ENCODE measurements at regions not wholly inside any gene's neighbourhood (a gene's known extent, or its start where the extent isn't known, plus 50 kb on each side); places are given as distances from the start of the nearest gene placed in this dataset.

DNA sequence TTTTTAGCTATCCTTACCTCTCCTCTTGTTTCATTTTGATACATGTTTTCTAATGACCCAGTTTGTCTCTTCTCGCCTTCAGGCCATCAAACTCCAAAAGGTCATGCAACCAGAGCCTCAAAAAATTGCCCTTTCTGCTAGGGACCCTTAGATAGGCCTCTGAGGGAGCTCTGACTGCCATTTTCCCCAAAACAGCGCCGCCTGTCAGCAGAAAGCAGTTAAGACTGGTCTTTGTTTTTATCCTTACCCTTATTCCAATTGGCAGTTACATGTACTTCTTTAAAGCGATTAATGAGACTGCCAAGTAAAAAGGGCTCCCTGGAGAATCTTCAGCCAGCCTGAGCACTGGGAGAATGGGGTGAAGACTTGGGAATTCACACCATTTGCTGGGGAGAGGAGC lies 55.1 kb upstream of the RIT2 start:
- Histone ChIP-seq H3K27ac (ENCODE audit: extremely low read depth, low read depth, low read length) (no peak overlapping the region), H3K4me1 (ENCODE audit: control insufficient read depth, insufficient read depth, low read length) (no peaks in the 10 kb centered on the region), H3K9me3 (ENCODE audit: control insufficient read depth, insufficient read depth, low read depth, low read length) (no peaks in the 10 kb centered on the region), H3K36me3 (ENCODE audit: control insufficient read depth in 2 of 2, insufficient read depth in 1 of 2, low read length in 2 of 2) (no peaks in the 10 kb centered on the region), H3K4me3 (ENCODE audit: low read depth, low read length) (no peak overlapping the region)
- no peak for TF ChIP-seq ZIC2 (tag by site-specific recombination; IDR thresholded peaks at IDR 0.05)
- no peak for TF ChIP-seq ZNF366 (tag by site-specific recombination; conservative IDR thresholded peaks at IDR 0.05)
- TF ChIP-seq ZNF529 (tag by site-specific recombination; IDR thresholded peaks at IDR 0.05; ENCODE audit: insufficient replicate concordance) = no peak
- TF ChIP-seq ZNF514 (tag by site-specific recombination; IDR thresholded peaks at IDR 0.05) = no peak
- no peak for TF ChIP-seq ZNF48 (tag by site-specific recombination; IDR thresholded peaks at IDR 0.05)
- TF ChIP-seq ZNF549 (tag by site-specific recombination; IDR thresholded peaks at IDR 0.05) = no peak
- TF ChIP-seq ZNF23 (tag by site-specific recombination; IDR thresholded peaks at IDR 0.05; ENCODE audit: borderline replicate concordance) = no peak
- TF ChIP-seq ZNF677 (tag by site-specific recombination; IDR thresholded peaks at IDR 0.05) = no peak
- TF ChIP-seq, protein P1, sequence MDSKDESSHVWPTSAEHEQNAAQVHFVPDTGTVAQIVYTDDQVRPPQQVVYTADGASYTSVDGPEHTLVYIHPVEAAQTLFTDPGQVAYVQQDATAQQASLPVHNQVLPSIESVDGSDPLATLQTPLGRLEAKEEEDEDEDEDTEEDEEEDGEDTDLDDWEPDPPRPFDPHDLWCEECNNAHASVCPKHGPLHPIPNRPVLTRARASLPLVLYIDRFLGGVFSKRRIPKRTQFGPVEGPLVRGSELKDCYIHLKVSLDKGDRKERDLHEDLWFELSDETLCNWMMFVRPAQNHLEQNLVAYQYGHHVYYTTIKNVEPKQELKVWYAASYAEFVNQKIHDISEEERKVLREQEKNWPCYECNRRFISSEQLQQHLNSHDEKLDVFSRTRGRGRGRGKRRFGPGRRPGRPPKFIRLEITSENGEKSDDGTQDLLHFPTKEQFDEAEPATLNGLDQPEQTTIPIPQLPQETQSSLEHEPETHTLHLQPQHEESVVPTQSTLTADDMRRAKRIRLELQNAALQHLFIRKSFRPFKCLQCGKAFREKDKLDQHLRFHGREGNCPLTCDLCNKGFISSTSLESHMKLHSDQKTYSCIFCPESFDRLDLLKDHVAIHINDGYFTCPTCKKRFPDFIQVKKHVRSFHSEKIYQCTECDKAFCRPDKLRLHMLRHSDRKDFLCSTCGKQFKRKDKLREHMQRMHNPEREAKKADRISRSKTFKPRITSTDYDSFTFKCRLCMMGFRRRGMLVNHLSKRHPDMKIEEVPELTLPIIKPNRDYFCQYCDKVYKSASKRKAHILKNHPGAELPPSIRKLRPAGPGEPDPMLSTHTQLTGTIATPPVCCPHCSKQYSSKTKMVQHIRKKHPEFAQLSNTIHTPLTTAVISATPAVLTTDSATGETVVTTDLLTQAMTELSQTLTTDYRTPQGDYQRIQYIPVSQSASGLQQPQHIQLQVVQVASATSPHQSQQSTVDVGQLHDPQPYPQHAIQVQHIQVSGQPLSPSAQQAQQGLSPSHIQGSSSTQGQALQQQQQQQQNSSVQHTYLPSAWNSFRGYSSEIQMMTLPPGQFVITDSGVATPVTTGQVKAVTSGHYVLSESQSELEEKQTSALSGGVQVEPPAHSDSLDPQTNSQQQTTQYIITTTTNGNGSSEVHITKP (tag by site-specific recombination; IDR thresholded peaks at IDR 0.05) = no peak
- TF ChIP-seq ZFP3 (tag by site-specific recombination; IDR thresholded peaks at IDR 0.05; ENCODE audit: low read depth) = no peak
- TF ChIP-seq ZNF426 (tag by site-specific recombination; IDR thresholded peaks at IDR 0.05) = no peak
- TF ChIP-seq HOXD13 (CRISPR knock-in tag; IDR thresholded peaks at IDR 0.05; ENCODE audit: borderline replicate concordance) = no peak
- TF ChIP-seq ZFP41 (tag by site-specific recombination; IDR thresholded peaks at IDR 0.05; ENCODE audit: borderline replicate concordance) = no peak
- TF ChIP-seq ZNF239 (tag by site-specific recombination; IDR thresholded peaks at IDR 0.05) = no peak
- TF ChIP-seq MZF1 (tag by site-specific recombination; IDR thresholded peaks at IDR 0.05; ENCODE audit: borderline replicate concordance) = no peak
- TF ChIP-seq, protein P2, sequence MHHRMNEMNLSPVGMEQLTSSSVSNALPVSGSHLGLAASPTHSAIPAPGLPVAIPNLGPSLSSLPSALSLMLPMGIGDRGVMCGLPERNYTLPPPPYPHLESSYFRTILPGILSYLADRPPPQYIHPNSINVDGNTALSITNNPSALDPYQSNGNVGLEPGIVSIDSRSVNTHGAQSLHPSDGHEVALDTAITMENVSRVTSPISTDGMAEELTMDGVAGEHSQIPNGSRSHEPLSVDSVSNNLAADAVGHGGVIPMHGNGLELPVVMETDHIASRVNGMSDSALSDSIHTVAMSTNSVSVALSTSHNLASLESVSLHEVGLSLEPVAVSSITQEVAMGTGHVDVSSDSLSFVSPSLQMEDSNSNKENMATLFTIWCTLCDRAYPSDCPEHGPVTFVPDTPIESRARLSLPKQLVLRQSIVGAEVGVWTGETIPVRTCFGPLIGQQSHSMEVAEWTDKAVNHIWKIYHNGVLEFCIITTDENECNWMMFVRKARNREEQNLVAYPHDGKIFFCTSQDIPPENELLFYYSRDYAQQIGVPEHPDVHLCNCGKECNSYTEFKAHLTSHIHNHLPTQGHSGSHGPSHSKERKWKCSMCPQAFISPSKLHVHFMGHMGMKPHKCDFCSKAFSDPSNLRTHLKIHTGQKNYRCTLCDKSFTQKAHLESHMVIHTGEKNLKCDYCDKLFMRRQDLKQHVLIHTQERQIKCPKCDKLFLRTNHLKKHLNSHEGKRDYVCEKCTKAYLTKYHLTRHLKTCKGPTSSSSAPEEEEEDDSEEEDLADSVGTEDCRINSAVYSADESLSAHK (tag by site-specific recombination; IDR thresholded peaks at IDR 0.05) = no peak
- ChIA-PET POLR2A (no interaction called here), CTCF (interaction anchor here (0.7 to 1.6 kb wide), 4 partner anchors 9 to 52 kb away, joined by 3 to 5 read pairs (median 4); no protein-coding TSS in a partner anchor)
